Heart left ventricle (tissue), 13 donors: ENCODE measurements at regions not wholly inside any gene's neighbourhood (a gene's known extent, or its start where the extent isn't known, plus 50 kb on each side); places are given as distances from the start of the nearest gene placed in this dataset.

Experiments
- POLR2A ChIP-seq, 2 donors: fragments of 450-650 bp; IDR thresholded peaks; one replicate each; pipeline ENCODE4 v1.6.1; 2017; ENCODE audit warnings: antibody characterized with exemption in 2 of 2, mild to moderate bottlenecking in 2 of 2, moderate library complexity in 2 of 2
- TF ChIP-seq, protein P1 (sequence below), 12 donors: fragments of 200-600 bp; sonication (generic) in 4 of 12; IDR thresholded peaks; one replicate each; pipeline versions ENCODE4 v1.5.0 to v1.8.0; 2018 to 2022; ENCODE audit warnings: antibody characterized with exemption in 12 of 12, mild to moderate bottlenecking in 5 of 12
- donor health status: ischemic (EF 13 %, LVEDD 7.1; RV severe dilation, severe dysfunction).
- donor health status: DM: no; HTN: yes; CAD: no.
- donor health status: DM: no; HTN: no; CAD: no.
- donor health status: ischemic (EF 25% LVEDD 6.9; RV normal size, moderate dysfunction).
- donor health status: ischemic (EF 25% LVEDD 5.7; RV mildly dilated, moderate dysfunction).
- donor health status: ischemic (EF 35%, LVEDD 5.7; RV mildly dilated, moderate dysfunction).
- donor health status: nonischemic (EF 11% LVEDD 7.7; RV severe dilation, severe dysfunction).
- donor health status: DM: yes; HTN: yes; CAD: no.
- donor health status: PGD.
- donor health status: ischemic (EF 29% LVEDD 5.4; RV normal size, mild dysfunction).
- donor health status: nonischemic (EF 23%, LVEDD 6.1; RV moderate dilation, normal function).

DNA sequence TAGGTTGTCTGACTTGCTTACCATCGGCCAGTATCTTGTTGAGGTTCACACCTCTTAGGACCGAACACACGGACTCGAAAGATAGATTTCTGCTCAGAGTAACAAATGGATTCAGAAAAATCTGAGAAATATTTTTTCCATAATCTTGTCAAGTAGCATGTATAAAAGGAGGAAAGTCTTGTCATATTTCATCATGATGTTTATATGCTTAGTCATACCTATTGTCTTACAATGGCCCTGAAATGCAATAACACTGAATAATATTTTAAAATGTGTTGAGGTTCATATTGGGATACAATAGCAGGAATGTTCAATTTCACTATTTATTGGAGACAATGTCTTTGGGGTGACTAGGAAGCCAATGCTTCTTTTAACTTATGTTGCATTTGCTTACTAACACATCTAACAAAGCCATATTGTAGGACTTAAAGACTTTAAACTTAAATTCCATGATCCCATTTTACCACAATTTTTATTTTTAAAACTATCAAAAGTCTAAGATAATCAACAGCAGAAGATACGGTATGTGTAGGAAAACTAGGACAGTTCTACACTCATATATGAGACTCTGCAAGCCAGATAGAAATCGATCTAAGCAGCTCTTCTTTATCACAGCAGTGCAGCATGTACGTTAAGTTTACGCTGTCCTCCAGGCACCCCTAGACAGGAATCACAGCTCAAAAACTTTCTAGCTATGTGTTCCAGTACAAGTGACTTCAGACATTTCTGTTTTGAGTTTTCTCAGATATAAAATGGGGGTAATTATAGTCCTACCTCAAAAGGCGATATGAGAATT lies 135.7 kb upstream of the CAV2 start:
- TF ChIP-seq POLR2A (IDR thresholded peaks at IDR 0.05) = no peak
- TF ChIP-seq, protein P1, sequence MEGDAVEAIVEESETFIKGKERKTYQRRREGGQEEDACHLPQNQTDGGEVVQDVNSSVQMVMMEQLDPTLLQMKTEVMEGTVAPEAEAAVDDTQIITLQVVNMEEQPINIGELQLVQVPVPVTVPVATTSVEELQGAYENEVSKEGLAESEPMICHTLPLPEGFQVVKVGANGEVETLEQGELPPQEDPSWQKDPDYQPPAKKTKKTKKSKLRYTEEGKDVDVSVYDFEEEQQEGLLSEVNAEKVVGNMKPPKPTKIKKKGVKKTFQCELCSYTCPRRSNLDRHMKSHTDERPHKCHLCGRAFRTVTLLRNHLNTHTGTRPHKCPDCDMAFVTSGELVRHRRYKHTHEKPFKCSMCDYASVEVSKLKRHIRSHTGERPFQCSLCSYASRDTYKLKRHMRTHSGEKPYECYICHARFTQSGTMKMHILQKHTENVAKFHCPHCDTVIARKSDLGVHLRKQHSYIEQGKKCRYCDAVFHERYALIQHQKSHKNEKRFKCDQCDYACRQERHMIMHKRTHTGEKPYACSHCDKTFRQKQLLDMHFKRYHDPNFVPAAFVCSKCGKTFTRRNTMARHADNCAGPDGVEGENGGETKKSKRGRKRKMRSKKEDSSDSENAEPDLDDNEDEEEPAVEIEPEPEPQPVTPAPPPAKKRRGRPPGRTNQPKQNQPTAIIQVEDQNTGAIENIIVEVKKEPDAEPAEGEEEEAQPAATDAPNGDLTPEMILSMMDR (IDR thresholded peaks at IDR 0.05) = no peak
